Spleen (tissue), 11 donors: ENCODE measurements at regions not wholly inside any gene's neighbourhood (a gene's known extent, or its start where the extent isn't known, plus 50 kb on each side); places are given as distances from the start of the nearest gene placed in this dataset.

Experiments
- DNase-seq: peaks from one replicate; pipeline ENCODE4 v3.0.0-alpha.2; 2020
- H3K27ac ChIP-seq, 8 donors: fragments of 200-600 bp; sonication (generic) in 7 of 8; 1 replicate in 4 of 8; 2 replicates in 4 of 8; pipeline versions ENCODE4 v1.5.0 to v1.8.0; 2016 to 2021; ENCODE audit warnings: inconsistent platforms in 4 of 8, mild to moderate bottlenecking in 4 of 8, moderate library complexity in 1 of 8
- H3K27me3 ChIP-seq, 7 donors: fragments of 200-600 bp; sonication (generic) in 6 of 7; replicated peaks in 1 of 7; 1 replicate in 4 of 7; 2 replicates in 3 of 7; pipeline versions ENCODE4 v1.5.0 to v1.8.0; 2016 to 2021; ENCODE audit warnings: inconsistent platforms in 3 of 7, mild to moderate bottlenecking in 1 of 7
- H3K36me3 ChIP-seq, 6 donors: fragments of 200-600 bp; sonication (generic) in 5 of 6; 1 replicate in 4 of 6; 2 replicates in 2 of 6; pipeline versions ENCODE4 v1.5.0 to v1.8.0; 2016 to 2021; ENCODE audit warnings: inconsistent platforms in 2 of 6
- H3K4me1 ChIP-seq, 6 donors: fragments of 200-600 bp; sonication (generic) in 5 of 6; 1 replicate in 3 of 6; 2 replicates in 3 of 6; pipeline versions ENCODE4 v1.5.0 to v1.8.0; 2016 to 2021; ENCODE audit warnings: inconsistent platforms in 3 of 6
- H3K4me3 ChIP-seq, 8 donors: fragments of 200-600 bp; sonication (generic) in 7 of 8; 1 replicate in 4 of 8; 2 replicates in 4 of 8; pipeline versions ENCODE4 v1.5.0 to v1.8.0; 2016 to 2021; ENCODE audit warnings: inconsistent platforms in 4 of 8, mild to moderate bottlenecking in 4 of 8, moderate library complexity in 2 of 8
- H3K9me3 ChIP-seq, 8 donors: fragments of 200-600 bp; sonication (generic) in 7 of 8; 1 replicate in 4 of 8; 2 replicates in 4 of 8; pipeline versions ENCODE4 v1.5.0 to v1.8.0; 2016 to 2021; ENCODE audit warnings: inconsistent platforms in 4 of 8
- POLR2A ChIP-seq, 3 donors: fragments of 450-650 bp; IDR thresholded peaks; one replicate each; pipeline ENCODE4 v1.5.1; 2017; ENCODE audit warnings: antibody characterized with exemption in 3 of 3, mild to moderate bottlenecking in 1 of 3
- POLR2AphosphoS5 ChIP-seq, 3 donors: sonication (generic); formaldehyde crosslinking; IDR thresholded peaks; one replicate each; pipeline ENCODE4 v1.5.1; 2017; ENCODE audit warnings: antibody characterized with exemption in 3 of 3
- WGBS, 5 donors: extraction: QIAGEN DNeasy Blood & Tissue Kit in 3 of 5; methylation state at CpG; one replicate each; pipeline versions ENCODE4 v1.1.5 to v1.1.7; 2013 to 2018; 5-methylcytosine and 5-hydroxymethylcytosine counted together
- intact Hi-C: fragments of 100-400 bp; cut with DNase I; formaldehyde crosslinking; loops from one replicate; pipeline ENCODE4 v1.15.0; 2023; ENCODE audit warnings: low total_unique reads
- TF ChIP-seq, protein P1 (sequence below), 11 experiments: fragments of 200-600 bp in 7 of 11; fragments of 450-650 bp in 4 of 11; sonication (generic) in 4 of 11; IDR thresholded peaks in 8 of 11; conservative IDR thresholded peaks in 3 of 11; 1 replicate in 7 of 11; 2 replicates in 4 of 11; pipeline versions ENCODE4 v1.4.0 to v1.8.0; 2016 to 2021; ENCODE audit warnings: antibody characterized with exemption in 11 of 11, inconsistent platforms in 4 of 11, mild to moderate bottlenecking in 1 of 11
- donor health status: healthy with polysubstance abuse.
- donor health status: DM: no; HTN: no; CAD: no; lungs with moderate emphysema.
- donor health status: DM: no; HTN: no; CAD: no.
- donor health status: Bipolar disorder and iron deficiency.
- donor health status: healthy.
- donor health status: DM: no; HTN: no; CAD: no.
- donor health status: DM: yes; HTN: yes; CAD: no.

DNA sequence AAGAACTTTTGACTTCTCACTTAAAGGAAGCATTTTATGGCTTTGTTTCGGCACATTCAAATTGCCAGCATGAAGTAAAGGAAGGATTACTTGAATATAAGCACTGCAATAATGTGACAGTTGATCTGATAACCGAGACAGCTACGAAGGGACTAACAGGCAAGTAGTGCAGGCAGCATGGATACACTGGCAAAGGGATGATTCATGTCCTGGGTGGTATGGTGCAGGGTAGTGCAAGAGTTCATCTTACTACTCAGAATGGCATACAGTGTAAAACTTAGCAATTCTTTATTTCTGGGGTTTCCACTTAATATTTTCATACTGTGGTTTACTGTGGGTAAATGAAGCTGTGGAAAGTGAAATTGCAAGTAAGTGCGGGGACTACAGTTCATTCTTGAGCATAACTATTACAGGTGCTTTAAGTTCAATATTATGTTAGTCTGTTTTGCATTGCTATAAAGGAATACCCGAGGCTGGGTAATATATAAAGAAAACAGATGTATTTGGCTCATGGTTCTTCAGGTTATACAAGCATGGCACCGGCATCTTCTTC is 611.8 kb downstream of the SPOCK3 start:
- 69 to 81% (median 74%) methylated on average over 6 of the region's 6 CpGs for WGBS, 5 donors
- intact Hi-C loops: no loop called here

DNA sequence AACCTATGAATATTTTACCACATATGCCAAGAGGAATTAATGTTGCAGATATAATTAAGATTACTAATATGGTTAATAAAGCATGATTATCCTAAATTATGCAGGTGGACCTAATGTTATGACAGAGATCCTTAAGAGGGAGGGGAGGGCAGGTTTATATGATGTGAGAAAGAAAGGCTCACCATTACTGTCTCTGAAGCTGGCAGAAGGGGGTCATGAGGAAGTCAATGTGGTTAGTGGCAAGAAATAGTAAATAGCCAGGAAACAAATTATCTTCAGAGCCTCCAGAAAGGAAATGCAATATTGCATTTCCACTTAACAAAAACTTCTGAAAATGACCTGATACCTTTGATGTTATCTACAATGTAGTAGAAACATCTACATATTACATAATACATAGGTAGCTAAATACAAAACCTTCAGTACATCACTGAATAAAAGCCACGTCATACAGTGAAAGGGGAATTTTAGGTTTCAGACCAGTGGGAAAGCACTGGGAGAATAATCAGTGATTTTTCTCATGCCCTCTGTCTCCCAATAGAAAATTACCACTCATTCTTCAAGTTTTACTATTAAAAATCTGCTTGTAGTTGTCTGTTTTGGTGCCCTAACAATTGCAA is 609.2 kb downstream of the SPOCK3 start:
- 40 to 53% (median 41%) methylated on average over 1 of the region's 1 CpG for WGBS, 5 donors
- H3K27me3 ChIP-seq: no peaks in the 10 kb centered on the region
- H3K4me1 ChIP-seq: no peaks in the 10 kb centered on the region
- no peak for DNase-seq
- peaks cover 0 to 3% (median 0%) of the 10 kb centered on the region in 8 donors for H3K9me3 ChIP-seq
- intact Hi-C loops: no loop called here
- H3K4me3 ChIP-seq: no peak overlapping the region
- no peak for TF ChIP-seq POLR2AphosphoS5 (IDR thresholded peaks at IDR 0.05)
- TF ChIP-seq, protein P1, sequence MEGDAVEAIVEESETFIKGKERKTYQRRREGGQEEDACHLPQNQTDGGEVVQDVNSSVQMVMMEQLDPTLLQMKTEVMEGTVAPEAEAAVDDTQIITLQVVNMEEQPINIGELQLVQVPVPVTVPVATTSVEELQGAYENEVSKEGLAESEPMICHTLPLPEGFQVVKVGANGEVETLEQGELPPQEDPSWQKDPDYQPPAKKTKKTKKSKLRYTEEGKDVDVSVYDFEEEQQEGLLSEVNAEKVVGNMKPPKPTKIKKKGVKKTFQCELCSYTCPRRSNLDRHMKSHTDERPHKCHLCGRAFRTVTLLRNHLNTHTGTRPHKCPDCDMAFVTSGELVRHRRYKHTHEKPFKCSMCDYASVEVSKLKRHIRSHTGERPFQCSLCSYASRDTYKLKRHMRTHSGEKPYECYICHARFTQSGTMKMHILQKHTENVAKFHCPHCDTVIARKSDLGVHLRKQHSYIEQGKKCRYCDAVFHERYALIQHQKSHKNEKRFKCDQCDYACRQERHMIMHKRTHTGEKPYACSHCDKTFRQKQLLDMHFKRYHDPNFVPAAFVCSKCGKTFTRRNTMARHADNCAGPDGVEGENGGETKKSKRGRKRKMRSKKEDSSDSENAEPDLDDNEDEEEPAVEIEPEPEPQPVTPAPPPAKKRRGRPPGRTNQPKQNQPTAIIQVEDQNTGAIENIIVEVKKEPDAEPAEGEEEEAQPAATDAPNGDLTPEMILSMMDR (IDR thresholded peaks at IDR 0.05 in 8 of 11, conservative IDR thresholded peaks at IDR 0.05 in 3 of 11): no peak
- TF ChIP-seq POLR2A (IDR thresholded peaks at IDR 0.05): no peak
- H3K36me3 ChIP-seq: no peaks in the 10 kb centered on the region
- no peak overlapping the region for H3K27ac ChIP-seq

More for the DNA sequence above, 611.8 kb downstream of the SPOCK3 start:
- Histone ChIP-seq H3K4me3 (no peak overlapping the region), H3K27me3 (no peaks in the 10 kb centered on the region), H3K36me3 (no peaks in the 10 kb centered on the region), H3K27ac (no peak overlapping the region), H3K4me1 (no peaks in the 10 kb centered on the region), H3K9me3 (peaks cover 0 to 8% (median 0%) of the 10 kb centered on the region in 8 donors)
- no peak for TF ChIP-seq POLR2A (IDR thresholded peaks at IDR 0.05)
- TF ChIP-seq, protein P1 (IDR thresholded peaks at IDR 0.05 in 8 of 11, conservative IDR thresholded peaks at IDR 0.05 in 3 of 11): no peak
- no peak for DNase-seq

- intact Hi-C loops: no loop called here
- WGBS, 5 donors: 70 to 81% (median 77%) methylated on average over 2 of the region's 2 CpGs
These were observed 605.8 kb downstream of the SPOCK3 start for GRCh38 chr4:166628454-166628853.

DNA sequence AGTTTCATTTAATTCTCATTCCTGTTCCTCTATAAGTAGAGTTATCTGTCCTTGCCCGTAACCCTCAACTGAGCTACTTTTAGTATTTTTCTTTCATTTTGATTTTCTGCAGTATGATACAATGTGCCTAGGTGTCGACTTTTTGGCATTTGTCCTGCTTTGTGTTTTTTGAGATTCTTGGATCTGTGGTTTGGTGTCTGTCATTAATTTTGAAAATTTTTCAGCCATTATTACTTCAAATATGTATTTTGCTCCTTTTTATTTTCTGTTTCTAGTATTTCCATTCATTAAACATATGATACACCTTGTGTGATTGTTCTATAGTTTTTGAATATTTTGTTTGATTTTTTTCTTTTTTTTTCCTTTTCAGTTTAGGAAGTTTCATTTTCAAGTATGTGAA is 598.9 kb downstream of the SPOCK3 start:
- Histone ChIP-seq H3K36me3 (no peaks in the 10 kb centered on the region), H3K4me1 (no peaks in the 10 kb centered on the region), H3K27me3 (no peaks in the 10 kb centered on the region), H3K27ac (no peak overlapping the region), H3K4me3 (no peak overlapping the region), H3K9me3 (peaks cover 0 to 23% (median 4%) of the 10 kb centered on the region in 8 donors)
- 84 to 93% (median 85%) methylated on average over 2 of the region's 2 CpGs for WGBS, 5 donors
- intact Hi-C loops: no loop called here
- TF ChIP-seq, protein P1 (IDR thresholded peaks at IDR 0.05 in 8 of 11, conservative IDR thresholded peaks at IDR 0.05 in 3 of 11): no peak
- TF ChIP-seq POLR2AphosphoS5 (IDR thresholded peaks at IDR 0.05) (no peak), POLR2A (IDR thresholded peaks at IDR 0.05) (no peak)
- DNase-seq: no peak

More at GRCh38 chr4:166628454-166628853, 605.8 kb downstream of the SPOCK3 start:
- no peaks in the 10 kb centered on the region for H3K36me3 ChIP-seq
- H3K27ac ChIP-seq: no peak overlapping the region
- no peak overlapping the region for H3K4me3 ChIP-seq
- DNase-seq: no peak
- no peaks in the 10 kb centered on the region for H3K4me1 ChIP-seq
- no peaks in the 10 kb centered on the region for H3K9me3 ChIP-seq
- no peaks in the 10 kb centered on the region for H3K27me3 ChIP-seq
- TF ChIP-seq POLR2A (IDR thresholded peaks at IDR 0.05) (no peak), POLR2AphosphoS5 (IDR thresholded peaks at IDR 0.05) (no peak)
- TF ChIP-seq, protein P1 (IDR thresholded peaks at IDR 0.05 in 8 of 11, conservative IDR thresholded peaks at IDR 0.05 in 3 of 11): no peak
